Colonic mucosa (tissue), 4 donors: ENCODE measurements at regions not wholly inside any gene's neighbourhood (a gene's known extent, or its start where the extent isn't known, plus 50 kb on each side); places are given as distances from the start of the nearest gene placed in this dataset.
"Not testable (repeated sequence)": the region's sequence is repeated elsewhere in the genome, so short reads cannot be mapped to it uniquely, and the experiment has no call there.

Source experiments
- DNase-seq: peaks from one replicate; pipeline ENCODE4 v3.0.0-alpha.2; 2020
- H3K27ac ChIP-seq: fragments of 200-600 bp; one replicate; pipeline ENCODE4 v1.8.0; 2021
- H3K27me3 ChIP-seq: fragments of 200-600 bp; one replicate; pipeline ENCODE4 v1.8.0; 2021
- H3K36me3 ChIP-seq: fragments of 200-600 bp; one replicate; pipeline ENCODE4 v1.8.0; 2021
- H3K4me1 ChIP-seq: fragments of 200-600 bp; one replicate; pipeline ENCODE4 v1.8.0; 2021; ENCODE audit warnings: mild to moderate bottlenecking
- H3K4me3 ChIP-seq: fragments of 200-600 bp; one replicate; pipeline ENCODE4 v1.8.0; 2021
- H3K9ac ChIP-seq, 2 donors: one replicate each; pipeline ENCODE4 v1.7.0; 2013; ENCODE audit warnings: control low read depth in 2 of 2, low read depth in 2 of 2, low read length in 2 of 2
- H3K9me3 ChIP-seq: fragments of 200-600 bp; one replicate; pipeline ENCODE4 v1.8.0; 2021
- CTCF ChIP-seq: fragments of 200-600 bp; IDR thresholded peaks from one replicate; pipeline ENCODE4 v1.8.0; 2022; ENCODE audit warnings: antibody characterized with exemption, mild to moderate bottlenecking
- intact Hi-C: fragments of 100-400 bp; cut with DNase I; formaldehyde crosslinking; loops from one replicate; pipeline ENCODE4 v1.14.1; 2022
- donor health status: healthy.
- donor health status: DM: no; HTN: no; CAD: no.
- donor health status: DM: no; HTN: no; CAD: no.

- H3K4me3 ChIP-seq: no peak overlapping the region
- H3K27me3 ChIP-seq: no peaks in the 10 kb centered on the region
- H3K4me1 ChIP-seq: no peaks in the 10 kb centered on the region
- intact Hi-C loops: no loop called here
- H3K36me3 ChIP-seq: no peaks in the 10 kb centered on the region
- no peak for TF ChIP-seq CTCF
- no peak overlapping the region for H3K27ac ChIP-seq
- H3K9ac ChIP-seq: no peak overlapping the region
- DNase-seq: no peak
- no peaks in the 10 kb centered on the region for H3K9me3 ChIP-seq
Measured at GRCh38 chr22:22318723-22319465, 74.3 kb downstream of the VPREB1 start.

DNA sequence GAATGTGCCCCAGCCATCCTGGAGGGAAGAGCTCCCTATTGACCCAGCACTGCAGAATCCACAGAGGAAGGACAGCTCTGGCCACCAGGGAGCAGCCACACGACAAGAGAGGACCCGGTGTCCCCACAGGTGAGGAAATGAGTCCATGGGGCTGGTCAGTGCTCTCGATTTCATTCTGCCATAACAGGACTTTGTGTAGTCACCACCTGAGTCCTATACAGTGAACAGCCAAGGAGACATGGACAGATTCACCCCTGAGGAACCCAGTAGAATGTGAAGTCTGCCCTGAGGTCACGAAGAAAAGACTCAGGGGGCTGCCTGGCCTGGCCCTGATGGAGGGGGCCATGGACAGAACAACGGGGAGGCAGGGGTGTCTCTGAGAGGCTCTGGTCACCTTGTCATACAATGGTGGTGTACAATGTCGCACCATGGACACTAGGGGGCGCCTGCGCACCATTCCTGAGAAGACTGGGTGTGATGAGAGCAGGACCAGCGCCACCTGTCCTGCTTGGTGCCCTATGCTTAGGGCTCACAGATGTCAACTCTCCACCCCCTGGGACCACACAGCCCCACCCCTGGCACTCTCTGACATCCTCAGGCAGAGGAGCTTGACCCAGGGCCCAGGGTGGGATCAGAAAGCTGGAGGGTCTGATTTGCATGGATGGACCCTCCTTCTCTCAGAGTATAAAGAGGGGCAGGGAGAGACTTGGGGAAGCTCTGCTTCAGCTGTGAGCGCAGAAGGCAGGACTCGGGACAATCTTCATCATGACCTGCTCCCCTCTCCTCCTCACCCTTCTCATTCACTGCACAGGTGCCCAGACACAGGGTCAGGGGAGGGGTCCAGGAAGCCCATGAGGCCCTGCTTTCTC is 77.4 kb downstream of the VPREB1 start:
- H3K27ac ChIP-seq, H3K4me1 ChIP-seq, H3K4me3 ChIP-seq, H3K9me3 ChIP-seq, H3K27me3 ChIP-seq, H3K36me3 ChIP-seq, intact Hi-C loops, H3K9ac ChIP-seq: not testable (repeated sequence)
- peak; percentile 87 for TF ChIP-seq CTCF
- DNase-seq: peak; percentile 75

DNA sequence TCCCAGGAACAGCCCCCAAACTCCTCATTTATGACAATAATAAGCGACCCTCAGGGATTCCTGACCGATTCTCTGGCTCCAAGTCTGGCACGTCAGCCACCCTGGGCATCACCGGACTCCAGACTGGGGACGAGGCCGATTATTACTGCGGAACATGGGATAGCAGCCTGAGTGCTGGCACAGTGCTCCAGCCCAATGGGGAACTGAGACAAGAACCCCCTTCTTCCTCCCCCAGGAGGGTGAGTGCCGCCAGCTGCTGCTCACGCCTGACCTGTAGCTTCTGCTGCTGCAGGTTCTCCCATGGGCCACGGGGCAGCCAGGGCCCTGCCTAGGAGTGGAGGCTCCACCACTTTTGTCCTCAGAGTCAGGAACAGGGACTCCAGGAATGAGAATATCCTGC is 78.2 kb downstream of the VPREB1 start:
- intact Hi-C loops: no loop called here
- Histone ChIP-seq H3K9ac (no peak overlapping the region), H3K4me3 (no peak overlapping the region), H3K27me3 (no peaks in the 10 kb centered on the region), H3K27ac (no peak overlapping the region), H3K36me3 (no peaks in the 10 kb centered on the region), H3K9me3 (no peaks in the 10 kb centered on the region), H3K4me1 (no peaks in the 10 kb centered on the region)
- no peak for DNase-seq
- TF ChIP-seq CTCF: no peak

- intact Hi-C loops: no loop called here
- TF ChIP-seq CTCF: no peak
- no peaks in the 10 kb centered on the region for H3K9me3 ChIP-seq
- H3K27ac ChIP-seq: no peak overlapping the region
- H3K4me1 ChIP-seq: no peaks in the 10 kb centered on the region
- H3K36me3 ChIP-seq: no peaks in the 10 kb centered on the region
- no peak overlapping the region for H3K9ac ChIP-seq
- no peaks in the 10 kb centered on the region for H3K27me3 ChIP-seq
- H3K4me3 ChIP-seq: no peak overlapping the region
- no peak for DNase-seq
Measured at GRCh38 chr22:22327723-22328122, 83.1 kb downstream of the VPREB1 start.

GRCh38 chr22:22329792-22330191 is 85.2 kb downstream of the VPREB1 start:
- Histone ChIP-seq H3K4me1 (no peaks in the 10 kb centered on the region), H3K9me3 (no peaks in the 10 kb centered on the region), H3K4me3 (no peak overlapping the region), H3K36me3 (no peaks in the 10 kb centered on the region), H3K27ac (no peak overlapping the region), H3K27me3 (no peaks in the 10 kb centered on the region), H3K9ac (no peak overlapping the region)
- intact Hi-C loops: no loop called here
- TF ChIP-seq CTCF: no peak
- DNase-seq: no peak

DNA sequence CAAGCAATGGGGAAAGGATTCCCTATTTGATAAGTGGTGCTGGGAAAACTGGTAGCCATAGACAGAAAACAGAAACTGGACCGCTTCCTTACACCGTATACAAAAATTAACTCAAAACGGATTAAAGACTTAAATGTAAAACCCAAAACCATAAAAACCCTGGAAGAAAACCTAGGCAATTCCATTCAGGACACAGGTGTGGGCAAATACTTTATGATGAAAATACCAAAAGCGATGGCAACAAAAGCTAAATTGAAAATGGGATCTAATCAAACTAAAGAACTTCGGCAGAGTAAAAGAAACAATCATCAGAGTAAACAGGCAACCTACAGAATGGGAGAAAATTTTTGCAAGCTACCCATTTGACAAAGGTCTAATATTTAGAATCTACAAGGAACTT is 91.1 kb downstream of the VPREB1 start:
- H3K9ac ChIP-seq, H3K9me3 ChIP-seq, H3K27ac ChIP-seq, intact Hi-C loops, H3K27me3 ChIP-seq, H3K4me3 ChIP-seq, H3K36me3 ChIP-seq, DNase-seq, H3K4me1 ChIP-seq: not testable (repeated sequence)

DNA sequence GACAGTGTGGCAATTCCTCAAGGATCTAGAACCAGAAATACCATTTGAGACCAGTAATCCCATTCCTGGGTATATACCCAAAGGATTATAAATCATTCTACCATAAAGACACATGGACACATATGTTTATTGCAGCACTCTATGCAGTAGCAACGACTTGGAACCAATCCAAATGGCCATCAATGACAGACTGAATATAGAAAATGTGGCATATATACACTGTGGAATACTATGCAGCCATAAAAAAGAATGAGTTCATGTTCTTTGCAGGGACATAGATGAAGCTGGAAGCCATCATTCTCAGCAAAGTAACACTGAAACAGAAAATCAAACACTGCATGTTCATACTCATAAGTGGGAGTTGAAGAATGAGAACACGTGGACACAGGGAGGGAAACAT is 91.7 kb downstream of the VPREB1 start:
- H3K27me3 ChIP-seq, H3K36me3 ChIP-seq, H3K27ac ChIP-seq, H3K4me1 ChIP-seq, H3K9me3 ChIP-seq, DNase-seq, H3K4me3 ChIP-seq, H3K9ac ChIP-seq, intact Hi-C loops: not testable (repeated sequence)

DNA sequence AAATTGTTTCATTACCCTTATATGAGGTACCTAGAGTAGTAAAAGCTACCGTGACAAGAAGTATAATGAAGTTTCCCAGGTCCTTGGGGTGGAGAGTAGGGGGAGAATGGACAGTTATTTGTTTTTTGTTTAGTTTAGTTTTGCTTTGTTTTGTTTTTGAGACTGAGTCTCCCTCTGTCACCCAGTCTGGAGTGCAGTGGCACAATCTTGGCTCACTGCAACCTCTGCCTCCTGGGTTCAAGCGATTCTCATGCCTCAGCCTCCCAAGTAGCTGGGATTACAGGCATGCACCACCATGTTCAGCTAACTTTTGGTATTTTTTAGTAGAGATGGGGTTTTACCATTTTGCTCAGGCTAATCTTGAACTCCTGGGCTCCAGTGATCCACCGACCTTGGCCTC is 94.2 kb downstream of the VPREB1 start:
- DNase-seq, H3K4me3 ChIP-seq, H3K9me3 ChIP-seq, H3K4me1 ChIP-seq, H3K27ac ChIP-seq, H3K27me3 ChIP-seq, intact Hi-C loops, H3K9ac ChIP-seq, H3K36me3 ChIP-seq: not testable (repeated sequence)
